ENCODE measurements at regions not wholly inside any gene's neighbourhood (a gene's known extent, or its start where the extent isn't known, plus 50 kb on each side); places are given as distances from the start of the nearest gene placed in this dataset.

DNA sequence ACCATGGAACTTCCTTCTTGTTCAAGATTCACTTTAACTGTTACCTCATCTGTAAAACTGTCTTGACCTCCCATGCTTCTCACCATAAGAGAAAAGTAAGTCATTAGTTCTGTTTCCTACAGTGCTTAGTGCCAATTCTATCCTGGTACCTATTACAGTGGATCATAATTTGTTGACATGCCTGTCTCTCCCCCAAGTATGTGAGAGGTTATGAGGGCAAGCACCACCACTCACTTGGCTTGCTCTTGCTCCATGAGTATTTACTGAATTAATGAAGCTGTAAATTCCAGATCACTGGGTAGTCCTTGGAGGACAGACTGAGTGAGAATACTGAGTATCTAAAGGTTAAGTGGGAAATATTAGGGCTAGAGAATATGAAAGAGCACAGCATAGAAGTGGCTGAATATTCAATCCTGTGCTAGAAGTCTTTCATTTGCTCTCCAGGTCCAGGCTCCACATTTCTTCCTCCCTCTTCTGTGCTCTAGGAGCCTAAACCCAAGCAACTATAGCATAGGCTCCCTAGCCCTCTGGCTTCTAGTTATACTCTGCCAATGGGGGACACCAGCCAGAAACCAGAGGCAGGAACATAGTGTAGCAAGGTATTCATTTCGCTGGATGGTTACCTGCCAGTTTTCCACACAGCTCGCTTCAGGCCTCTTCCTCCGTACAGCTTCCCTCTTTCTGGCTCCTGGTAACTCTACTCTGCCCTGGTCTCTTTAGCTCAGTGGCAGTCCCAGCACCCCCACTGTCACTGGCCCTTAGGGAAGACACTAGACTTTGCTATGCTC, 118.2 kb upstream of the SLC5A12 start:
- TF ChIP-seq BRD4 (CRISPR knock-in tag; IDR thresholded peaks at IDR 0.05) (no peak), BCL6 (CRISPR knock-in tag; IDR thresholded peaks at IDR 0.05) (no peak), ELF1 (CRISPR knock-in tag; IDR thresholded peaks at IDR 0.05) (no peak)
- TF ChIP-seq, protein P1, sequence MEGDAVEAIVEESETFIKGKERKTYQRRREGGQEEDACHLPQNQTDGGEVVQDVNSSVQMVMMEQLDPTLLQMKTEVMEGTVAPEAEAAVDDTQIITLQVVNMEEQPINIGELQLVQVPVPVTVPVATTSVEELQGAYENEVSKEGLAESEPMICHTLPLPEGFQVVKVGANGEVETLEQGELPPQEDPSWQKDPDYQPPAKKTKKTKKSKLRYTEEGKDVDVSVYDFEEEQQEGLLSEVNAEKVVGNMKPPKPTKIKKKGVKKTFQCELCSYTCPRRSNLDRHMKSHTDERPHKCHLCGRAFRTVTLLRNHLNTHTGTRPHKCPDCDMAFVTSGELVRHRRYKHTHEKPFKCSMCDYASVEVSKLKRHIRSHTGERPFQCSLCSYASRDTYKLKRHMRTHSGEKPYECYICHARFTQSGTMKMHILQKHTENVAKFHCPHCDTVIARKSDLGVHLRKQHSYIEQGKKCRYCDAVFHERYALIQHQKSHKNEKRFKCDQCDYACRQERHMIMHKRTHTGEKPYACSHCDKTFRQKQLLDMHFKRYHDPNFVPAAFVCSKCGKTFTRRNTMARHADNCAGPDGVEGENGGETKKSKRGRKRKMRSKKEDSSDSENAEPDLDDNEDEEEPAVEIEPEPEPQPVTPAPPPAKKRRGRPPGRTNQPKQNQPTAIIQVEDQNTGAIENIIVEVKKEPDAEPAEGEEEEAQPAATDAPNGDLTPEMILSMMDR (CRISPR knock-in tag; IDR thresholded peaks at IDR 0.05): no peak

Data from HepG2 (cell line).